Caki2 (cell line): ENCODE measurements at regions not wholly inside any gene's neighbourhood (a gene's known extent, or its start where the extent isn't known, plus 50 kb on each side); places are given as distances from the start of the nearest gene placed in this dataset.

ENCODE experiments used
- DNase-seq: peaks from one replicate; pipeline ENCODE4 v3.0.0-alpha.2; 2015; ENCODE audit warnings: low read depth
- in situ Hi-C: cut with HindIII; loops from 2 replicates; pipeline ENCODE4 v1.10.0; 2016; ENCODE audit warnings: low sequenced_read_pairs, low pct_unique_long_range_greater_than_20kb, mixed read lengths

GRCh38 chr9:91075279-91075678 lies 273.7 kb downstream of the SYK start:
- DNase-seq, result no peak
- in situ Hi-C loops, result no loop called here

GRCh38 chr9:91077624-91078368 lies 276.2 kb downstream of the SYK start:
- no peak for DNase-seq
- in situ Hi-C loops, result no loop called here

- in situ Hi-C loops, result no loop called here
- DNase-seq, result no peak
Measured at GRCh38 chr9:91078369-91078695, 276.7 kb downstream of the SYK start.

- in situ Hi-C loops, result no loop called here
- DNase-seq, result no peak
Measured at GRCh38 chr9:91082731-91083130, 279.0 kb downstream of the AUH start.

- in situ Hi-C loops, result no loop called here
- DNase-seq, result no peak
Measured at GRCh38 chr9:91084896-91085516, 276.7 kb downstream of the AUH start.

- in situ Hi-C loops, result no loop called here
- DNase-seq, result no peak
Measured at GRCh38 chr9:91085517-91086291, 276.0 kb downstream of the AUH start.

GRCh38 chr9:91086657-91087461 lies 274.9 kb downstream of the AUH start:
- in situ Hi-C loops, result no loop called here
- no peak for DNase-seq

- in situ Hi-C loops, result no loop called here
- DNase-seq, result no peak
Measured at GRCh38 chr9:91087462-91087759, 274.3 kb downstream of the AUH start.

GRCh38 chr9:91089405-91090129 lies 272.2 kb downstream of the AUH start:
- DNase-seq, result no peak
- in situ Hi-C loops, result no loop called here

- DNase-seq, result no peak
- in situ Hi-C loops, result no loop called here
Measured at GRCh38 chr9:91090130-91090410, 271.6 kb downstream of the AUH start.

- in situ Hi-C loops, result no loop called here
- DNase-seq, result no peak
Measured at GRCh38 chr9:91092214-91092613, 269.5 kb downstream of the AUH start.

GRCh38 chr9:91094324-91095088 lies 267.2 kb downstream of the AUH start:
- no peak for DNase-seq
- in situ Hi-C loops, result no loop called here

GRCh38 chr9:91098203-91098850 lies 263.4 kb downstream of the AUH start:
- in situ Hi-C loops, result no loop called here
- no peak for DNase-seq

GRCh38 chr9:91099436-91099835 lies 262.3 kb downstream of the AUH start:
- in situ Hi-C loops, result no loop called here
- DNase-seq, result no peak

GRCh38 chr9:91100878-91101450 lies 260.8 kb downstream of the AUH start:
- in situ Hi-C loops, result no loop called here
- DNase-seq, result no peak

GRCh38 chr9:91101611-91102168 lies 260.0 kb downstream of the AUH start:
- in situ Hi-C loops, result no loop called here
- DNase-seq, result no peak

- in situ Hi-C loops, result no loop called here
- no peak for DNase-seq
Measured at GRCh38 chr9:91102269-91102668, 259.4 kb downstream of the AUH start.
